Activated naive CD8-positive, alpha-beta T cell treated with anti-CD3 and anti-CD28 coated beads, Interleukin-2, amount 10 ng/mL, durations not matched to agents 7 days and 5 days (primary cell): ENCODE measurements at regions not wholly inside any gene's neighbourhood (a gene's known extent, or its start where the extent isn't known, plus 50 kb on each side); places are given as distances from the start of the nearest gene placed in this dataset.
"Not testable (repeated sequence)": the region's sequence is repeated elsewhere in the genome, so short reads cannot be mapped to it uniquely, and the experiment has no call there.

Experiments used
- ATAC-seq: fragments of 150-1000 bp; cut with Tn5 transposase; one replicate; pipeline ENCODE4 v1.10.0; 2021; ENCODE audit warnings: low read depth, moderate library complexity
- POLR2A ChIA-PET: fragments of 350-600 bp; sonication (Branson Sonifier 250); formaldehyde crosslinking; loops from one replicate; lab custom pipeline; 2021; ENCODE audit warnings: antibody characterized with exemption; lab: Charles Lee
- DNase-seq: peaks from one replicate; pipeline ENCODE4 v3.0.0; 2021
- H3K27ac Mint-ChIP-seq: one replicate; pipeline ENCODE4 v1.8.0; 2022; ENCODE audit warnings: mild to moderate bottlenecking, mixed read lengths
- H3K27me3 Mint-ChIP-seq: one replicate; pipeline ENCODE4 v1.8.0; 2022; ENCODE audit warnings: mild to moderate bottlenecking, moderate library complexity, mixed read lengths
- H3K36me3 Mint-ChIP-seq: one replicate; pipeline ENCODE4 v1.8.0; 2021; ENCODE audit warnings: mild to moderate bottlenecking, mixed read lengths
- H3K4me1 Mint-ChIP-seq: one replicate; pipeline ENCODE4 v1.8.0; 2021; ENCODE audit warnings: mixed read lengths
- H3K4me3 Mint-ChIP-seq: one replicate; pipeline ENCODE4 v1.8.0; 2022; ENCODE audit warnings: mild to moderate bottlenecking, moderate library complexity, mixed read lengths
- H3K9me3 Mint-ChIP-seq: one replicate; pipeline ENCODE4 v1.8.0; 2021; ENCODE audit warnings: mixed read lengths

- Mint-ChIP-seq H3K9me3 (no peaks in the 10 kb centered on the region), H3K4me3 (no peak overlapping the region), H3K27me3 (no peaks in the 10 kb centered on the region), H3K36me3 (no peaks in the 10 kb centered on the region), H3K27ac (no peak overlapping the region), H3K4me1 (no peaks in the 10 kb centered on the region)
- POLR2A ChIA-PET = no interaction called here
- no peak for ATAC-seq
- no peak for DNase-seq
These were observed 54.4 kb upstream of the MSH6 start for GRCh38 chr2:47728551-47728950.

GRCh38 chr2:47727956-47728355, 55.0 kb upstream of the MSH6 start:
- no peak for ATAC-seq
- no peak overlapping the region for H3K4me3 Mint-ChIP-seq
- POLR2A ChIA-PET = no interaction called here

GRCh38 chr2:47726978-47727377, 56.0 kb upstream of the MSH6 start:
- H3K9me3 Mint-ChIP-seq, POLR2A ChIA-PET, H3K27me3 Mint-ChIP-seq, DNase-seq, H3K4me1 Mint-ChIP-seq, ATAC-seq, H3K4me3 Mint-ChIP-seq, H3K27ac Mint-ChIP-seq, H3K36me3 Mint-ChIP-seq: not testable (repeated sequence)

More at GRCh38 chr2:47727956-47728355, 55.0 kb upstream of the MSH6 start:
- DNase-seq = no peak
- no peaks in the 10 kb centered on the region for H3K9me3 Mint-ChIP-seq
- peaks cover 2% of the 10 kb centered on the region for H3K27me3 Mint-ChIP-seq
- no peak overlapping the region for H3K27ac Mint-ChIP-seq
- H3K36me3 Mint-ChIP-seq = no peaks in the 10 kb centered on the region
- H3K4me1 Mint-ChIP-seq = no peaks in the 10 kb centered on the region

- DNase-seq = no peak
- POLR2A ChIA-PET = no interaction called here
- Mint-ChIP-seq H3K4me3 (no peak overlapping the region), H3K9me3 (no peaks in the 10 kb centered on the region), H3K27me3 (peaks cover 2% of the 10 kb centered on the region), H3K4me1 (no peaks in the 10 kb centered on the region), H3K27ac (no peak overlapping the region), H3K36me3 (no peaks in the 10 kb centered on the region)
- ATAC-seq = no peak
These were observed 57.1 kb upstream of the MSH6 start for GRCh38 chr2:47725808-47726207.

GRCh38 chr2:47724221-47724981, 58.5 kb upstream of the MSH6 start:
- peaks cover 5% of the 10 kb centered on the region for H3K27me3 Mint-ChIP-seq
- POLR2A ChIA-PET = no interaction called here
- no peak for ATAC-seq
- DNase-seq = no peak
- H3K4me3 Mint-ChIP-seq = no peak overlapping the region
- no peaks in the 10 kb centered on the region for H3K9me3 Mint-ChIP-seq
- H3K4me1 Mint-ChIP-seq = no peaks in the 10 kb centered on the region
- no peaks in the 10 kb centered on the region for H3K36me3 Mint-ChIP-seq
- no peak overlapping the region for H3K27ac Mint-ChIP-seq

- Mint-ChIP-seq H3K27me3 (peaks cover 5% of the 10 kb centered on the region), H3K27ac (no peak overlapping the region), H3K9me3 (no peaks in the 10 kb centered on the region), H3K4me1 (no peaks in the 10 kb centered on the region), H3K4me3 (no peak overlapping the region), H3K36me3 (no peaks in the 10 kb centered on the region)
- POLR2A ChIA-PET = no interaction called here
- no peak for DNase-seq
- ATAC-seq = no peak
These were observed 61.6 kb upstream of the MSH6 start for GRCh38 chr2:47721296-47721695.

- no peak for DNase-seq
- Mint-ChIP-seq H3K4me1 (no peaks in the 10 kb centered on the region), H3K36me3 (no peaks in the 10 kb centered on the region), H3K27ac (no peak overlapping the region), H3K27me3 (peaks cover 5% of the 10 kb centered on the region), H3K4me3 (no peak overlapping the region), H3K9me3 (no peaks in the 10 kb centered on the region)
- POLR2A ChIA-PET = no interaction called here
- ATAC-seq = no peak
These were observed 62.4 kb upstream of the MSH6 start for GRCh38 chr2:47720559-47720958.

- no peaks in the 10 kb centered on the region for H3K36me3 Mint-ChIP-seq
- H3K27ac Mint-ChIP-seq = no peak overlapping the region
- peaks cover 5% of the 10 kb centered on the region for H3K27me3 Mint-ChIP-seq
- no peaks in the 10 kb centered on the region for H3K4me1 Mint-ChIP-seq
- ATAC-seq (no peak), DNase-seq (no peak)
- POLR2A ChIA-PET = no interaction called here
- no peak overlapping the region for H3K4me3 Mint-ChIP-seq
- H3K9me3 Mint-ChIP-seq = no peaks in the 10 kb centered on the region
These were observed 62.9 kb upstream of the MSH6 start for GRCh38 chr2:47720036-47720435.

GRCh38 chr2:47719099-47719498, 63.8 kb upstream of the MSH6 start:
- H3K4me3 Mint-ChIP-seq = no peak overlapping the region
- DNase-seq = no peak
- peaks cover 5% of the 10 kb centered on the region for H3K27me3 Mint-ChIP-seq
- no peaks in the 10 kb centered on the region for H3K4me1 Mint-ChIP-seq
- POLR2A ChIA-PET = no interaction called here
- no peak for ATAC-seq
- no peak overlapping the region for H3K27ac Mint-ChIP-seq
- H3K9me3 Mint-ChIP-seq = no peaks in the 10 kb centered on the region
- H3K36me3 Mint-ChIP-seq = no peaks in the 10 kb centered on the region

- DNase-seq, H3K9me3 Mint-ChIP-seq, H3K27me3 Mint-ChIP-seq, H3K4me1 Mint-ChIP-seq, POLR2A ChIA-PET, H3K27ac Mint-ChIP-seq, ATAC-seq, H3K4me3 Mint-ChIP-seq, H3K36me3 Mint-ChIP-seq: not testable (repeated sequence)
These were observed 66.6 kb upstream of the MSH6 start for GRCh38 chr2:47716307-47716706.

GRCh38 chr2:47715552-47715951, 67.4 kb upstream of the MSH6 start:
- Mint-ChIP-seq H3K4me1 (no peaks in the 10 kb centered on the region), H3K27me3 (peaks cover 3% of the 10 kb centered on the region), H3K27ac (no peak overlapping the region), H3K36me3 (no peaks in the 10 kb centered on the region), H3K4me3 (no peak overlapping the region), H3K9me3 (peaks cover 1% of the 10 kb centered on the region)
- POLR2A ChIA-PET = no interaction called here
- ATAC-seq (no peak), DNase-seq (no peak)

GRCh38 chr2:47708801-47709499, 74.0 kb upstream of the MSH6 start:
- POLR2A ChIA-PET = no interaction called here
- DNase-seq = no peak

GRCh38 chr2:47704287-47704686, 78.7 kb upstream of the MSH6 start:
- no peaks in the 10 kb centered on the region for H3K36me3 Mint-ChIP-seq
- H3K4me3 Mint-ChIP-seq = no peak overlapping the region
- H3K27ac Mint-ChIP-seq = no peak overlapping the region
- H3K27me3 Mint-ChIP-seq = peaks cover 5% of the 10 kb centered on the region
- POLR2A ChIA-PET = no interaction called here
- H3K9me3 Mint-ChIP-seq = no peaks in the 10 kb centered on the region
- DNase-seq (no peak), ATAC-seq (no peak)
- H3K4me1 Mint-ChIP-seq = no peaks in the 10 kb centered on the region

More at GRCh38 chr2:47708801-47709499, 74.0 kb upstream of the MSH6 start:
- no peak for ATAC-seq
- no peaks in the 10 kb centered on the region for H3K36me3 Mint-ChIP-seq
- H3K4me3 Mint-ChIP-seq = no peak overlapping the region
- H3K27me3 Mint-ChIP-seq = no peaks in the 10 kb centered on the region
- no peaks in the 10 kb centered on the region for H3K4me1 Mint-ChIP-seq
- H3K27ac Mint-ChIP-seq = no peak overlapping the region
- H3K9me3 Mint-ChIP-seq = peaks cover 1% of the 10 kb centered on the region

- no peaks in the 10 kb centered on the region for H3K36me3 Mint-ChIP-seq
- no peaks in the 10 kb centered on the region for H3K4me1 Mint-ChIP-seq
- H3K27me3 Mint-ChIP-seq = peaks cover 9% of the 10 kb centered on the region
- ATAC-seq (no peak), DNase-seq (no peak)
- H3K27ac Mint-ChIP-seq = no peak overlapping the region
- H3K4me3 Mint-ChIP-seq = no peak overlapping the region
- H3K9me3 Mint-ChIP-seq = no peaks in the 10 kb centered on the region
- POLR2A ChIA-PET = no interaction called here
These were observed 83.3 kb upstream of the MSH6 start for GRCh38 chr2:47699533-47700215.
